Kidney capillary endothelial cell (primary cell): ENCODE measurements at regions not wholly inside any gene's neighbourhood (a gene's known extent, or its start where the extent isn't known, plus 50 kb on each side); places are given as distances from the start of the nearest gene placed in this dataset.
A peak's percentile ranks its signal among the peaks of the same experiment; 100 is the strongest.

ENCODE experiments used
- DNase-seq: peaks from one replicate; pipeline ENCODE4 v3.0.0-alpha.2; 2018; ENCODE audit warnings: low spot score

DNA sequence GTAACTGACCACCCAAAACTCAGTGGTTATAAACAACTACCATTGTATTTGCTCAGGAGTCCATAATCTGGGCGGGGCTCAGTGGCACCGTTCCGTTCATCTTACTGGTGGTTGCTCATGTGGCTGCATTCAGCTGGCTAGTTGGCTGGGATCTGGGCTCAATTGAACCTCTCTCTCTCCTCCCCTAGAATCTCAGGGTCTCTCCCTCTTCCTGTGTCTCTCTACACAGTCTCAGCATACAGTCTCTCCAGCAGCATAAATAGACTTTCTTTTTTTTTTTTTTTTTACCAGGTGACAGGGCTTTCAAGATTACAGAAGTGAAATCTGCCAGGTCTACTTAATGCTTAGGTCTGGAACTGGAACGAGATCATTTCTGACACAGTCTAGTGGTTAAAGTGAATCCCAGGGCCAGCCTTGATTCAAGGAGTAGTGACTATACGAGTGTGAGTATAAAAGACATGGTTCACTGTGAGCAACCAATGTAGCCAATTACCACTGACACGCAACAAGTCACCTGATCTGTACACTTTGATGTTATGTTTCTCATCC is 193.7 kb upstream of the ESRRG start:
- DNase-seq = no peak

DNA sequence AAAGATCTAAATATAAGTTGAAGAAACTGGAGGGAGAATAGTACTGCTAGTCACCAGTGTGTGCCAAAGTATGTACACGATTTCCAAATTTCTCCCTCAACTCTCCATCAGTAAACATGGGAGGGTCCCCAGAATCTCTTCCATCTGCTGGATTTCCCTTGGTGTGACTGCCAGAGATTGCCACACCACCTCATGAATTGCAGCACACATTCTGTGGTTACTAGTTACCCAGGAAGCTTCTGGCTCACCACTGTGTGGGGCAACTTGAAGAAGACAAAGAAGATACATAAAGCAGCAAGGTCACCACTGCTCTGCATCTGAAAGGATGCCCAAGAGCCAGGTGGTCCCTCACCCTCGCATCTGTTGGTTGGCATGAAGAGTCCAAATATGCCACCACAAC is 191.7 kb upstream of the ESRRG start:
- no peak for DNase-seq

DNA sequence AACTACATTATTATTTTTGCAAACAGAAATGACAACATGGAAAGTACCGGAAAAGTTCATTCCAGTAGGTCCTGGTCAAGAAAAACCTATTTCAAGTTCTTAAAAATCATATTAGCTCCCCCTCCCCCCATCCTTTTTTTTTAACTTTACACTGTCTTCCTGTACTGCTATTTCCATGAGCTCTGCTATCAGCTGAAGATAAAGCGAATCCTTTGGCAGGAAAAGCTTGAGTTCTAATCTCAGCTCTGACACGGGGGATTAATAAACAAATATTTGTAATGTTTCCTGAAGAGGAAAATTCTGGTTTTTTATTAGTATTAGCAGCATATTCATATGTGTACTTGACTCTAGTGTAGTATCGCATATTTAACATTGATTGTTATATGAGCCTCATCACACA is 190.7 kb upstream of the ESRRG start:
- no peak for DNase-seq

DNA sequence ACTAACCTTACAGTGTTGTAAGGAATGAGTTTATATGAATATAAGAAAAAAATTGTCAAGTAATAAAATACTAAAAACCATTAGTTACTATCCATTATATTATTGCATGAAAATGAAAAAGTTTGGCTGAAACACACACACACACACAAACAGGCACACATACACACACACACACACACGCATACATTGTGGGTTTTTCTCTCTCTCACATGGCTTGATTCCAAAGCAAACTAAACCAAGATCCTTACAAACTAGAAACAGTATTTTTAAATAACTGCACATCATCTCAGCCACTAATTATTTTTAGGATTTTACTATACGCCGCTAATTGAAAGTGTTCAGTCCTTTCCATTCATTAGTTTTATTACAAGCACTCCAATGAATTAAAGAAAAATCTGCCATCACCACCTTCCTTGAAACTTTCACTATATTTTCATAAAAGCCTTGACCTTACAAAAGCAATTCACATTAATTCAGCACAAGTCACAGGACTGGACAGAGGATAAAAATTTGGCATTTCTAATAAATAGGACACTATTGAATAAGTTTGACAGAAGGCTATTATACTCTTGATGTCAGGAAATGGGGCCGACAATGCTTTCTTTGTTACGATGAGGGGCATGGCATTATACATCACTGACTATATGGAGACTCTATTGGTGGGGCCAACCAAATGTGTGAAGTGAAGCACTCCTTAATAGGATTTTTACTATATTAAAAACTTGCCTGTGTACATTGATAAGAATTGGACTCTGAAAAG is 187.0 kb upstream of the ESRRG start:
- DNase-seq = no peak

DNA sequence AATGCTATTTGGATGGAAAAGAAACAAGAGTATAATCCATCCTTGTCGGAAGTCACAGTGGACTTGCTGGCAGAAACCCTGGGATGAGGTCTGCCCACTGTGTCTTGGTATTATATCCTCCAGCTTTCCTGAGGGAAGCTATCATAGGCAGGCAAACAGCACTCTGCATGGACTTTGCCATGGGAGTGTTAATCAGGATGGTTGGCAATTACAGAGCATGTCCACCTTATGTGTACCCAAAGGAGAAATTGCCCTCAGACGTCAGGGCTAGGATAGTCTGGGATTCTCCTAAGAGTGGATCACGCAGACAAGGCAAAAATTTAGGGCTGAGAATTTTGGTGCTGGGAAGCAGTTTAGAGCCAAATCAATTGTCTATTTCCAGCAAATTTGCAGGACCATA is 184.9 kb upstream of the ESRRG start:
- no peak for DNase-seq

DNA sequence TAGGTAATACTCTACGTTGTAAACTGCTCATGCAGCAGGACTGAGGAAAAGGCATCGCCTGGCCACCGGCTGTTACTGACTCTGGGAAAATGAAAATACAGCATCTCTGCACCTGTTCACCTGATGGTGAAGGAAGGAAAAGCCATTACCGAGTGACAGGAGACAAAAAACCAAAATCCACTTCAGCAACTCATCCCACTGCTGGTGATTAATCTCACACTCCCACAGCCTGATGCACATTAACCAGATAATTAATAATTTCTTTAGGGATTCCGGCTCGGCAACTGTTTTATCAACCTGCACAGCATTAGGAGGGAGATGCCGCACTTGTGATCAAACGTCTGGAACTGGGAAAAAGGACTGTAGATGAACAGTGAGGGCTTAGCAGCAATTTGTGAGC is 183.9 kb upstream of the ESRRG start:
- DNase-seq = no peak

DNA sequence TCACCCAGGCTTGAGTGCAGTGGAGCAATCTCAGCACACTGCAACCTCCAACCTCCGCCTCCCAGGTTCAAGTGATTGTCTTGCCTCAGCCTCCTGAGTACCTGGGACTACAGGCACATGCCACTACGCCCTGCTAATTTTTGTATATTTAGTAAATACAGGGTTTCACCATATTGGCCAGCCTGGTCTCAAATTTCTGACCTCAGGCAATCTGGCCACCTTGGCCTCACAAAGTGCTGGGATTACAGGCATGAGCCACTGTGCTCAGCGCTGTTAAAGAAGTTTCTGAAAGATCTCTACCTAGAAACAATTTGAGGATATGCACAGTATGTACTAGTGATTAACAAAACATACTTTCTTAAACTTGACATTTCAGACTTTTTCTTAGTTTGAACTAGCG is 182.6 kb upstream of the ESRRG start:
- DNase-seq = no peak

DNA sequence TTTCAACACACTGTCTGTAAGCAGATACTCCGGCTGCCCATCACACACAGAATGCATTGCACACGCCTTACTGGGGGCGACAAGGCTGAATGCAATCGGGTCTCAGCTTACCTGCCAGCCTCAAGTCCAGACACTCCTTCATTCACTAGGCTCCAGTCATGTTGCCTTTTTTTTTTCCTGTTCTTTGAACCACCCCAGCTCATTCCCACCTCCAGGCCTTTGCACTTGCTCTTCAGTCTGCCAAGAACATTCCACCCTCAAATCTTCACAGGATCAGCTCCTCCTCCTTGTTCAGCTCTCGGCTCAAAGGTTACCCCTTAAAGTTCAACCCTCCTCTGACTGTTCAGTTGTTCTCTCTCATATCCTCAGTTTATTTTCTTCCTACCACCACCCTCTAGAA is 181.9 kb upstream of the ESRRG start:
- no peak for DNase-seq

DNA sequence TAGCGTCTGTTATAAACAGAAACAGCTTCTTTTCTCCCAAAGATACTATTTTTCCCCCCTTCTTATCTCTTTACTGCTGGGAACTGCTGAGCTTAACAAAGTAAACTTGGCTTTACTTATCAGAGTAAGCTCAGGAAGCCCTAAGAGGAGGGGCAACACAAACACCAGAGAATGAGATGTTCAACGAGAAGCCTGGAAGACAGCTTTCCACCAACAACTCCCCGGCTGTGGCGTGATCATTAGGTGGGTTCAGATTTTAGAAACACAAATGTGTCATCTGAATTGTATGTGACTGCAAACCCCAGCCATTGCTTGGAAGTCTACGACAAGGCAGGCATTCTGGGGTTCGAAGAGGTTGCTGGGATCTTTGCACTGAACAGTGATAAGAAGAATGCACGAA is 181.2 kb upstream of the ESRRG start:
- no peak for DNase-seq

DNA sequence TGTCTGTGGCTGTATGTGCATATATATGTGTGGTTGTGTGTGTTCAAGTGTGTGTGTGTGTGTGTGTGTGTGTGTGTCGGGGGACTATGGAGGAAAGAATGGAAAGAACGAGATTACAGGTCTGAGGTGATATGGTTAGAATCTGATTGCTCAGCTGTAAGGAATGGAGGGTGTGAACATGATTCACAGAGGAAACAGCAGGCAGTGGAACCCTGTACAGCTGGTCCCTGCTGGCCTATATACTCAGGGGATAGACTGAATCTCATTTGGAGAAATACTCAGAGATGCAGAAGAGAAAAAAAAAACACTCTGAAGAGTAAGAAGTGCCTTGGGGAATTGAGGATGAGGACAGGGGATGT is 180.1 kb upstream of the ESRRG start:
- no peak for DNase-seq

DNA sequence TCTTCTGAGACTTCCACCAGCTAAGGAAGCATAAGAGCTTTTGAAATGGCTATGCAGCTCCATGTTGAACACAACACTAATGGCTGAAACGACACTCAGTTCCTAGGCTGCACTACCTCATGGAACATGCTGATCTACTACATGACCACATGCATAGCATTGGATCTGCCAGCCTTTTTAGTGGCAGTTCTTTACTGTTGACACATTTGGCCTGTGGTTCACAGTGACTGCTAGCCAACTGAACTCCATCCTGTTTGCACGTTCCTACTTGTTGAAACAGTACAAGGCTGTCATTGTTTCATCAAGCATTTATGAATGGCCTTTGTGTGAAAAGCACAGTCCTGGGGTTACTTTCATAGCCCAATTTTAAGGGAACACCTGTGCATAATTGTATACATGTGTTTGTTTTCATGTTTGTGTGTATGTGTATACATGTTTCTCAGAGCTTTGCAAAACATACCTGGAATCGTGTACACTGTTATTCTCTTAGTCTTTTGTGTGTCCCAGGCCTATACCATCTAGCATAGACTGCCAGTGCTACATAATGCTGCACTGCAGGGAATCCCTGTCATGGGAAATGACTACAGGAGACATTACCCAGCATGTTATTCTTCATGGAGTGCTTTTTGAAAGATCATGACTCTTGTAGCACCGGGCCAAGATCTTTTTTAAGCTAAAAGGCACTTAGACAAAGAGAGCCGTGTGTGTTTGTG is 179.6 kb upstream of the ESRRG start:
- no peak for DNase-seq

DNA sequence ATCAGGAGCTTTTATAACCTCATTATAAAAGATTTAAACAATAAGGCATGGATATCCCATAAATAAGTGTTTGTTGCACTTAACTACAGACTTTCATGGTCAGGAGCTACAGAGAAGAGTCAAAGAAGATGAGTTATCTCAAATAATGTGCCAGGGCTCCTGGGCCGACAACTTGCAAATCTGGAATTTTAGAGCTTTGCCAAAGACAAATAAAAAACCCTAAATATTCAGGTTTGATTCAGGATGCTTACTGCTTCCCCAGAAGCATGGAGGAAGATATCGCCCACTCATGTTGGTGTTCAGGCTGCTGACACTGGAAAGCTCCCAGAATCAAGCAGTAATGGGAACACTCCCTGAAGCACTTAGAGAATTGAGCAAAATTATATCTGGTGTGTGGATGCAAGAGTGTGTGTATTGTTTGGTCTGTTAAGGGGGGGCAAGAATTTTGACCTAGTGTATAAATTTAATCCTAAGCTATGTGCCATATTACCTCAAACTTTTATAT is 176.9 kb upstream of the ESRRG start:
- no peak for DNase-seq

DNA sequence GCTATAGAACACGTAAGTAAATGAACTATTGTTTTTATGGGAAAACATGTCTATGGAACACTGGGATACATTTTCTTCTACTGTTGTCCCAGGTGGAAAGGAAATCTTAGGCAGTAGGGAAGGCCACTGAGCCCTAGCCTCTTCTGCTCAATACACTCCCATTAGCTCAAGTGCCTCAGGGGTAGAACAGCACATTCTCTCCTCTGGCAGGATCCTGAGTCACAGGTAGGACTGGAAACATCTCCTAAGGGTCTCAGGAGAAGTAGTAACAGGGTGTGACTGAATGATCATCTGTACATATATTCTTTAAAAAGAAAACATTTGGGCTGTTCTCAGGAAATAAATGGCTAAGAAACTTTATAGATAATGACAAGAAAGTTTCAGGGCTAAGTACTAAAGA is 175.6 kb upstream of the ESRRG start:
- no peak for DNase-seq

DNA sequence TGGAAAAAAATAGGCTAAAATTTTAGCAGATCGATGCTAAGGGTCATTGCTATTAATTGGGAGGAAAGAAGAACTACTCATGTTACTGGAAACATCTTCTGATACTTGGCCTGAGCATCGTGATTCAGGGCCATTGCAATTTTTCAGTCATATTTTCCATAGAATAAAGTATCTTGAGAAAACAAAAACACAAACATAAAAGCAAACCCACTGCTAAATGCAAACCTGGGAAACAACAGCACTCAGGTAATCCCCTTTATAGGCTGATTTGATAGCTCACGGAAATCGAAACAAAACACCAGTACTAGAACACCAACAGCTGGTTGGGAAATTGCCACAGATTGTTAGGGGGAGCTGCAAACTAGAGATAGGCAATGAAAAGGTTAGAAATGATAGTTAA is 172.9 kb upstream of the ESRRG start:
- DNase-seq = no peak

DNA sequence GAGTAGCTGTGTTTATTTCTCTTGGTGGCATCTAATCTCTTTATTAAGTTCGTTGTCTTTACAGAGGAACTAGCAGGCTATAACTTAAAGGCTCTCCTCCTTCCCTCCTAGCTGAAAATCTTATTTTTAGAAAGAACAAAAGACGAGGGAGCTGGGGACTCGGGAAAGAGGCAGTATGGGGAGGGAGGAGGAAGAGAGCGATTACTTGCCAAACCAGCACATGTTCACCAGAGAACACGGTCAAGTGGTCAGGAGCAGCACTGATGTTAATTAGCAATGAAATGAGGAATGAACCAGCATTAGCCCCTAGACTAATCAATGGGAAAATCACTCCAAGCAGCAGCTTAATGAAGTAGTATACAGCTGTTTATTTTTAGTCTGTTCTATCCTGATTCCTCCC is 171.3 kb upstream of the ESRRG start:
- DNase-seq = no peak

DNA sequence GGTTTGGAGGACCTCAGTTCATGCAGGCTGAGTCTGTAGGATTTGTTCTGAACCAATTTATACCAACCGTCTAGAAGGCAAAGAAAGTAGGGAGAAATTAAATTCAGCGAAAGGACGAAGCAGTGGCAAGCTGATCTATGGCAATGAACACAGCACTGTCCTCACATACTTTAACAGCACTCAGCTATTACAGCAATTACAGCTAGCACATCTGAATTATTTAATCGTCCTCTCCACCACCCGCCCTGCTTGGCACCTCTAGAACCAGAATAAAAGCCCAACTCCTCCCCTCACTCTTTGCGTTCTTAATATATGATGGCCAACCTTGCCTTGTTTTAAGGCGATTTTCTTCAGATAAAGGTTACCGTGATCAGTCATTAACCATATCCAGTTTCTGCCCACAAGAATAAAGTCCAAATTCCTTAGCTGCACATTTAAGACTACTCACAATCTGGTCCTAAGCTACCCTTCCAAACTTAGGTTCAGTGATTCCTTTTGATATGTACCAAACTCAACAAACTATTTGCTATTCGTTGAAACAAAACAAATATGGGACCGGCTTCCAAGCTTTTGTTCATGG is 169.4 kb upstream of the ESRRG start:
- no peak for DNase-seq

DNA sequence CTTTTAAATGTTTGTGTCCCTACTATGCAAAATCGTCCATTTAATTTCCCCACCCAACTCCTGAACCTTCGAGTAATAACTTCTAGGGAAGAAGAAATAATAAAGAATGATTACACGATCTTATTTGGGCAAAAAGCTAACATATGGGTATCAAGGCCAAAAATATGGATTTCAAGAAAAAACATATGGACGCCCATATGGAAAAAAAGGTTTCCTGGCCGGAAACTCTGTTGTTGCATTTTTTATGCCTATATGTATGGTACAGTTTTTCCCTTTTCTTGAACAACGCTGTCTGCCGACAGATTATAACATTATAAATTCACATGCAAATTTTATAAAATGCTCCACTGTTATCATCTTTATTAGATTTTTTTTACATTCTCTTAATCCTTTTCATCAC is 167.6 kb upstream of the ESRRG start:
- DNase-seq = no peak

DNA sequence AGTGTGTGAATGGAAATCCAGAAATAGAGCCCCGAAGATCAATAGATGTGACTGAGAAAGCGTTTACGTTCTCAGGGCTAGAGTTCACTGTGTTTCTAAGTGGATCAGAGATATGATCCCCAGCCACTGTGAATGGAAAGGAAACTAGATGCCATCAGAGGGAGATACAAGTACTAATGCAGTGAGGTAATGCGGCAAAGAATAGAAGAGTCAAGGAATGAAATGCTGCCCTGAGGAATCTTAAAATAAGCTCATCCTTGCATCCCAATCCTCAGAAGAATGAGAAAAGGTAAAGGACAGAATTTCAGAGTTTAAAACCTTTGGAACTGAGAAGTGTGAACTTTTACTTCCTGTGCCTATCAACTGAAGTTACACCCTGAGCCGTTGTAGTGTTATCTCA is 165.5 kb upstream of the ESRRG start:
- no peak for DNase-seq

DNA sequence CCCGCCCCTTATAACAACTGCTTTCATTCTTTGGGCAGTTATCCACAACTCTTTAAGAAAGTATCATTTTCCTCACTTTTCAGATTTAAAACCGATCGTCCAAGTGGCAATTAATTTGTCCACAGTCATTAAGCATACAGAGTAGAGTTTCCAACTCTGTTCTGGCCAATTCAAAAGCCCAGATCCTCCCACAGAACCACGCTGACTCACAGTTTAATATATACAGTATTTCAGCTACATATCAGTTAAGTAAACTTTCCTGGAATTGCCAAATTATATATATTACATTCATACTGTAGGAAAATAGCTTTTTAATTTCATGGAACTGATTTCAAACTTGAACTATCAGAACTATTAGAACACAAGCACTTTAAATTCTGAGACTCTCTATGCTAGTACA is 163.8 kb upstream of the ESRRG start:
- no peak for DNase-seq

DNA sequence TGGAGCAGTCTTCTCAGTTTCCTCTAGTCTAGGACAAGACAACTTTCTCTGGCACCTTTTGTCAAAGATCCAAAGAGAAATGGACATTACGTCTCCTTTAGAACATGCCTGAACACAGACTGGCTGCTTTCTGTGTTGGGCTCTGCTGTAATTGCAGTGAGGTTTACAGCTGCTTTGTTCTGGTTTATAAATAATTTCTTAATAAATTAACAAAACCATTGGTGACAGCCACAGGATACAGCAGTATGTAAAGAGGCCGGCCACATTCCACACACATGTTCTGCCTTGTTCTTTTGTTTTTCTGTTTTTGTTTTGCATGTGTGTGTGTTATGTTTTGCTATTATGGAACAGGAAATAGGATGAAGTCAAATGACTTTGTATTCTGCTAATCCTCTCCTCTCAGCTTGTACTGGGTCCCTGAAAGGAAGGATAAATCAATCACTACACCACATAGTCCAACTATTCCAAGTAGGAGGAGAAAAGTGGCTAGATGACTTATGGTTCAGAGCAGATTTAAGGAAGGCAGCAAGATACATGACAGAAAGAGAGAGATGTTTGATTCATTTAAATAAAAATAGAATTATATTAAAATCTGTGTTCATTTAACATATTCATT is 161.5 kb upstream of the ESRRG start:
- peak; percentile 1 for DNase-seq

DNA sequence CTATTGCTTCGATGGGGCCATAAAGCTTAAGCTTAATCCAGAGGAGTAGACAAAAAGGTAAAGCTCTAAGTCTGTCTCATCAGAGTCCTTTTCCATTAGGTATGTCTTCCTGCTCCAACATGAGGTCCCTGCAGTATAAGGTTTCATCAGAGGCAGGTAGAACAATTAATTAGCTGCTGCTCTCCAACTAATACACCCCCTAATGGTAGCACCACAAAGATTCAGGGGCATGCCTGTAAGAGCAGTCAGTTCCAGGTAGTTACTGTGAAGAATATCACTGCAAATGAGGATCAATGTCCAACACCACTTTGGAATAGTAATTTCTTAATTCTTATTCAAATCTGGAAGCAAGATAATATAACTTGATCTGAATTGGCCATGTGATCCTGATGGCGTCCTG is 160.3 kb upstream of the ESRRG start:
- DNase-seq = no peak

DNA sequence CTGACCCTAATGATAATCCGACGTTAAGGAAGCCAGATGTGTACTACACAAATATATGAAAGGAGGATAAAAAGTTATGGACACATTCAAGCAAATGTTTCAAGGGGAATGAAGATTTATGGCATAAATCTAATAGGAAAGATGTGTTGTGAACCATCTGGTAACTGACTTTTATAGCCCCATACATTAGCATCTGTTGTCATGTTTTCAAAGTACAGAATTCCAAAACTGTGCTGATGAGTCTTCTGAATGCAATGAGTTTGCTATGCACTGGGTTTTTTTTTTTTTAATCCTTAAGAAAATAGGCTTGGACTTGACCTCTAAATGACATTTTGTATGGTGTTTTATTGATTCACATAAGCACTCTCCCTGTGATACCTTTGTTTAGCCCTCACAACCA is 158.5 kb upstream of the ESRRG start:
- DNase-seq = no peak

DNA sequence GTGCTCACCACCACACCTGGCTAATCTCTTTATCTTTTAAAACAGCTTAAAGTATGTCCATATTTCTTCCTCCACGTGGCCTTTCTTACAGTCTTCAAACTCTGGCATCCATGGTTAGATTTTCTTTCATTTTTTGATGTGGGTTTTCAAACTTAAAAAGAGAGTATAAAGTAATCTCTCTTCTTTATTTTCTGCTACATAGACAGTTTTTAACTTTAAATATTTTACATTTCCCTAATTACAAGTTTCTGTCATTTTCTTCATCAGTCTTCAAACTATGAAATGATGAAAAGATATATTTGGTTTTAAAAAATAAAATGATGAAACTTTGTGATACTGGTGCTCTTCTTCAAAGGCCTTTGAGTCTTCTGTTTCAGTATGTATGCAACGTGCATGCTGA is 143.5 kb upstream of the ESRRG start:
- DNase-seq = no peak
